ENCODE measurements at regions not wholly inside any gene's neighbourhood (a gene's known extent, or its start where the extent isn't known, plus 50 kb on each side); places are given as distances from the start of the nearest gene placed in this dataset.
"Not testable (repeated sequence)": the region's sequence is repeated elsewhere in the genome, so short reads cannot be mapped to it uniquely, and the experiment has no call there.

DNA sequence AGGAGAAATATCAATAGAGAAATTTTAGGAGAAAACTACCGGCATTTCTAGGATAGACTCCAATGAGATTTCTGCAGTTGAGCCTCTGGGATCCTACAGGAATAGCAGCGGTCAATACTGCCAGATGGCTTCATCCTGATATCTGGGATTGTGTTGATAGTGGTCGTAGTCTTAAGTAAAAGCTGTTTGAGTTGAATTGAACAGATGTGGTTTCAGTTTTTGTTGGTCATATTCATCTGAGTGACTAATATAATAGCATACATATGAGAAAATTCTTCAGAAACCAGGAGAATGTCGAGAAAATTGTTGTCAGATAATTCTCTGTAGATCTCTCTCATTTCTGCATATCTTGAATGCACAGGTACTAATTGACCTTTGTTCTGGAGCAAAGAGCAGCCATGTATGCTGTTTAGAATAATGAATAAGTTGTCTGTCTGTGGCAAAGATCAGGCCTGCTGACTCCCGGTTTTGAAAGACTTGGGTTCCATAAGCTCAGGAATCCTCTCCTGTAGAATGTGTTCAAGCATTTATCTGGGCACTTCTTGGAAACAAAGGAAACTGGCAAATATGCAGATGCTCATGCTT is 288.1 kb downstream of the TMX3 start:
- DNase-seq = no peak

DNA sequence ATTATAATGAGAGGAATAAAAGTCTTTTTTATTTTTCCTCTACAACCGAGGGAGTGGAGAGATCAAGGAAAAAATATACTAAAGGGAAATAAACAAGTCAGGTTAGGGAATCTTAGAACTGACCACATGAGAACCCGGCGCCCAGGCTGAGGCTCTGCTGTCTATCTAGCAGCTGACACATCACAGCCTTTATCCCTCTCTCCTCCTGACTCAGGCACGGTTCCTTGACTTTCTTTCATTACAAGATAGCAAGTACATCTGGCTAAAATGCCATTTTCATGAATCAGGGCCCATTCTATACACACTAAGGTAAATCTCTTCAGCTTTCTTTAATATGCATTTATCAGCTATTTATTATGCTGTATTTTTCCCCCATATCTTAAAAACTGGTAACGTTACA is 296.0 kb downstream of the TMX3 start:
- DNase-seq = no peak

DNA sequence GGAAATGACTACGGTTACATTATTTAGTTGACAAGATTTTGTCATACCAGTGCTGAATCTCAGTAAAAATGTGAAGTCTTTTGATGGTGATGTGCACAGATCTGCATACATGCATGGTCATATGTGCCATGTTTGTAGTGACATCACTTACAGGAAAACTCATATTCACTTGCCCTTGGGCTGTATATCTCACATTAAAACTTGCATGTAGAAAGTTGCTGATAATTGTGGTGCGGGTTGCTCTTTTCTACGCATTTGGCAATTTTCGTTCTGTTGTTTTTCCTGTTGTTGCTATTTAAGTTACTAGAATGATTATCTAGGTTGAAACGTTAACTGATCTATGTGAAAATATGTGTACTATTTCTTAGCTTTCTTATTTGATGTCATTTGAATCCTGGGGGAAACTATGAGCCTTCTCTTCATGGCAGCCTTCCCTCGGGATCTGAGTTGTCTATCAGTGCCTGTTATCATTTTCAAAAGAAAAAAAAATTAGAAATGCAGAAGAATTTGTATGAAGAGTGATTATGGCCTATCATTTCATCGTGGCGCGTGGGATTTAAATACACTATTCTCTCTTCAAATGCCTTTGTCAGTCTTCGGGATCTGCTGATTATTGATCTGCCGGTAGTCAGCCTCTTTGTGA is 296.6 kb downstream of the TMX3 start:
- no peak for DNase-seq

DNA sequence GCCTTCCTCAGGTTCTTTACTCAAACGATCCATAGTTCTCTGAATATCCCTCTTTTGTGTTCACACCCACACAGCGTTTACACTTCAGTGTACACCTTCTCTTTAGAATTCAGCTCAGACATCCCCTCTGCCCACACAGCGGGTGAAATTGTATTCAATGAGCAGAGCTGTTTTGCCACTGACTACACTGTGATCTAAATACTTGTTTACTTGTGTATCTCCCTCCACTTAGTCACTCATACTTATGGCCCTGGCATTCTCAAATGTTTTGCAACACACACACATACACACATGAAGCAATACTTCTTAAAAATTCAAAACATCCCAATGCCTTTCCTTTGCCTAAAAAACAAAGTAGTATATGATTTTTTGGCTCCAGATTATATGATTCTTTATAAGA is 297.1 kb downstream of the TMX3 start:
- no peak for DNase-seq

GRCh38 chr18:68417166-68417799 is 297.6 kb downstream of the TMX3 start:
- DNase-seq = no peak

- DNase-seq = no peak
These were observed 300.5 kb downstream of the TMX3 start for GRCh38 chr18:68414407-68414806.

- no peak for DNase-seq
These were observed 305.3 kb downstream of the TMX3 start for GRCh38 chr18:68409576-68409975.

DNA sequence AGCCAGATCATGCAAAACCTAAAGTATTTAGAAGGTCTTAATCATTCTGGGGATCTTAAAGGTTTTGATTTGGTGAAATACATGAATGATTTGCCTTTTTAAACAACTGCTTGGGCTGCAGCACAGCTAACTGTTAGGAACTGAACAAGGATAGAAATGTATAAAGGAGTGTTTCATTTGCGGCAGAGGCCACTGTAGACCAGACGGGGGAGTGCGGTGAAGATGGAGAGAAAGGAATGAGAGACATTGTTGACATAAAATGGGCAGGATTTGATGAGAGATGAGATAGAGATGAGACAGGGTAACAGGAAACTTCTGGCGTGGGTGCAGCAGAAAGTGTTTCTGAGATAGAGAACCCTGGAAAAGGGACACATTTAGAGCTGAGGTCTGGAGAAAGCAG is 308.1 kb downstream of the TMX3 start:
- no peak for DNase-seq

DNA sequence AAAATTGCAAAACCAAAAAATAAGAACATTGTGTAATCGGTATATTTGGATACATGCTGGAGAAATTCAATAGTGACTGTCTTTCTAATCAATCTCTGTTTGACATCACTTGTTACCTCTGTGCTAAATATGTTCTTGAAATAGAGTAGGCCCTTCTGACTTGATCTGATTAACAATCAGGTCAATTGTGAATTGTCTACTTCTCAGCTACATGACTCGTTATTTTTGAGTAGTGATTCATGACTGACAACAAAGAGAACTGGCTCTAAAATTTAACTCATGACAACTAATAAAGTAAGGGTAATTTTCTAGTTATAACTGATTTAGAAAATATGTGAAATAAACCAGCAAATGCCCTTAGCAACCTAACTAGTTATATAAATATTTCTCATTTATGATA is 312.1 kb downstream of the TMX3 start:
- DNase-seq = no peak

DNA sequence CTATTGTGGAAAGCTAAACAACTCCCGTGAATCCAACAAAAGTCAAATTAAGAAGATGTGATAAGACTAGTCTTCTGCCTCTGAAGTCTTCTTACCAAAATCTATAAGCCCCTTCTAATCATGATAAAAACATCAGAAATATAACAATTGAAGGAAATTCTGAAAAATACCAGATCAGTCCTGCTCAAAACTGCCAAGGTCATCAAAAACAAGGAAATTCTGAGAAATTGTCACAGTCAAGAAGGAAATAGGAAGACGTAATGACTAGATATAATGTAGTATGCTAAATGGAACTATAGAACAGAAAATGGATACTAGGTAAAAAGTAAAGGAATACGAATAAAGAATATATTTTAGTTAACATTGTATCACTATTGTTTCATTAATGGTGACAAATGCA is 314.0 kb downstream of the TMX3 start:
- DNase-seq = no peak

DNA sequence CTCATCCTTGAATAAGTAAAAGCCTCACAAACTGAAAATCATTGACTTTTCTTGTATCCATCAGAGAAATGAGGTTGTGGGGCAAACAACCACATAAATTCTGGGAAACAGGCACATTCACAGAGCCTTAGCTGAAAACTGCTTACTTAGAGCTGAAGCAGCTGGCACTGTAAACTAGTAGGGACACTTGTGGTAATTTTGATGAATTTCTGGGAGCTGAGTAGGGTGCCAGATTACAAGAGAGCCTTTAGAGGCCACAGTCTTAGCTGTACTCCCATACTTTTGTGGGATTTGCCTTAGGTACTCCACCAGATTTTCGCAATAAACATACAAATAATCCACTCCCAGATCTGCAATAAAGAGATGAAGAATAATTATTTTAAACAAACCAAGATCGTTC is 315.2 kb downstream of the TMX3 start:
- DNase-seq = no peak

- DNase-seq = no peak
These were observed 317.5 kb downstream of the TMX3 start for GRCh38 chr18:68397241-68398035.

DNA sequence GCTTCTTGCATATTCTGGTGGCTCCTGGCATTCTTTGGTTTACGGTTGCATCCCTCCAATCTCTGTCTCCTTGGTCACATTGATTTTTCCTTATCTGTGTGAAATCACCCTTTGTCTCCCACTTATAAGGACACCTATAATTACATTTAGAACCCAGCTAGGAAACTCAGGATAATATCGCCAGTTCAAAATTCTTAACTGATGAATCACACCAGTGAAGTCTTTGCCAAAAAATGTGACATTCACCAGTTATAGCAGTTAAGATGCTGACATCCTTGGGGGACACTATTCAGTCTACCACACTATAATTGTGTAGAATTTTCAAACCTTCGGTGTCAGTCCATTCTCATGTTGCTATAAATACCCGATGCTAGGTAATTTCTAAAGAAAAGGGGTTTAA is 320.2 kb downstream of the TMX3 start:
- DNase-seq = no peak

DNA sequence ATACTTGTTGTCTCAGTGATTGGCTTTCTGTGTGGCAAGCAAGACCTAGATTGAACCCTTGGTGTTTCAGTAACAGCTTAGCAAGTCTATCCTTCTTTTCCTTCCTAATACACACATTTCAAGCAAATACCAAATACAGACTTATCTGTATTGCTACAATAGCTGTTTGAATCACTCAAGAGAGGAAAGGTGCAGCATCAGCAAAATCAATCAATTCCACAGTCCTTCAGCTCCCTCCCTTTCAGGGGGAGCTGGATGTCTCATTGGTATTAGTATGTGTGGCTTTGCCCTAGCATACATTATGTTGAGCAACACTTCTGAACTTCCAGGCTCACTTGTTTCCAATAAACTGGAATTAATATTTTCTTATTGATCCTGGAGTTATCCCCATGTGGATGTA is 323.1 kb downstream of the TMX3 start:
- no peak for DNase-seq

GRCh38 chr18:68387246-68387645 is 327.7 kb downstream of the TMX3 start:
- no peak for DNase-seq

GRCh38 chr18:68383979-68384378 is 330.9 kb downstream of the TMX3 start:
- DNase-seq = not testable (repeated sequence)

DNA sequence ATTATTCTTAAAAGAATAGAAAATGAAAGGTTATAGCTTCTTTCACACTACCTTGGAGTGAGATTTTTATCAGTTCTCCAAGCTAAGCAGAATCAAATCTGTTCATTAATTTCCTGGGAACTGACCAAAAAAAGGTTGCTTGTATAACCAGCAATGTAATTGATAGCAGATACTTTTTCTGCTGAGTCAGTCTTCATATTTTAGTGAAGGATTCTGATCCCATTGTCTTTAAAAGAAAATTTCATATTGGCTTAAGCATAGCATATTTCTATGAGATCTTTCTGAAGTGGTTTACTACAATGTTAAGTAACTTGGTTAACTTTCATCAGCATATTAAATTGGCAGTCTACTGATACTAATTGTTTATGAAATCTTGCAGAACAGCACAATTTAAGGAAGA is 338.0 kb downstream of the TMX3 start:
- no peak for DNase-seq

DNA sequence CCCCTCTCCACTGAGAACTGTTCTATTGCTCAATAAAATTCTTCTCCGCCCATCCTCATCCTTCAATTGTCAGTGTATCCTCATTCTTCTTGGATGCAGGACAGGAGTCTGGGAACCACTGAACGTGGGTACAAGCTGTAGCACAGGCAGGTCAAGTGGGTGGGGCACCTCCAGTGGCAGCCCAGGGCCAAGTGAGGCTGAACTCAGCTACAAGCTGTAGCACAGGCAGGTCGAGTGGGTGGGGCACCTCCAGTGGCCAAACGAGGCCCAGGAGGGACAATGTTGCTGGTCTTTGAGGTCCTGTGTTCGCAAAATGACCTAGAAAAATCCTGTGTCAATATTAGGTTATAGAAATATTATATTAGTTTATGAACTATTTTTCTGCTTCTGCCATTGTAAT is 352.0 kb downstream of the TMX3 start:
- DNase-seq = no peak

- no peak for DNase-seq
These were observed 359.3 kb downstream of the TMX3 start for GRCh38 chr18:68355637-68356036.

DNA sequence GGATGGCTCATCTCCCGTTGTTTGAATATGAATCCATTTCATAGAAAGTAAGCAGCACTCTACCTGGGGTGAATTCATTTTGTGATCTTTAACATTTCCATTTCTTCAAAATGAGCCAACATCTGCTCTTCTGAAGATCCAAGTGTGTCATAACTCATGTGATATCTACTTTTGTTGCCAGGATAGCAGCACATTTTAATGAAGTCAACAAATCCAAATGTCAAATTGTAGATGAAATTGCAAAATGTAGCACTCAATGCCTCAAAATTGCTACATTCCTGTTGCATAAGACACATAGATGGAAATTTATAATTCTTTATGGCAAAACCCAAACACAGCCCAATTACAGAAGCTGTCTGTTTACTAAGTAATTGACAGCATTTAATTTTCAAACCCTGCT is 360.7 kb downstream of the TMX3 start:
- DNase-seq = no peak

GRCh38 chr18:68342039-68342659 is 372.8 kb downstream of the TMX3 start:
- DNase-seq = no peak

DNA sequence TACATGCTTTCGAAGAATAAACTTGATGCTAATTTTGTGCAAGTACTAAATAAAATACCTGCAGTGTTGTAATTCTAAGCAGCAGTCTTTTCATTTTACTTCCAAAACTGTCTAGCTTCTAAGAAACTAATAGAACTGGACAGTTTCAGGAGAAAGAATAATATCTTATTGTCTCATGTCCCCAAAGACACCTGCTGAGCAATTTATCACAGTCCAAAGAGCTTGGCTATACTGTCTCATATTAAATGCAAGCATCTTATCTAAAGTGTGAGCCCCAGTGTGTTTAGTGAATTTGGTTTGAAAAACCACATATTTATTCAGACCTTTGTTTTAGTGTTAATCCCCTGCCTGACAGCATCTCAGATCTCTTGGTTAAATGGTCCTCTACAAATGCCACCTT is 374.3 kb downstream of the TMX3 start:
- no peak for DNase-seq

DNA sequence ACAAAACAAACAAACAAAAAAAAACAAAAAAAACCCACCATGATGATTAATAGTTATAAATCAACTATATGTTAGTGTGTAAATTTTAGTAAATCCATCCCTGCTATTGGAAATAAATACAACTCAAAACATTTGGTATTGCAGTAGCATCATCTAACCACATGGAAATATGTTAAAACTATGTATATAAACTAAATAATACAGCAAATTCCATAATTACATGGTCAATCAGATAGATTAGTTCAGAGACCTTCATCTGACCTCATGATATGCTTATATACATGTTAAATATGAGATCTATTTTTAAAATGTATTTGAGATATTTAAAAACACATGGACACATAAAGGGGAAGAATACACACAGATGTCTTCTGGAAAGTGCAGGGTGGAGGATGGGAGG is 384.2 kb downstream of the TMX3 start:
- no peak for DNase-seq

DNA sequence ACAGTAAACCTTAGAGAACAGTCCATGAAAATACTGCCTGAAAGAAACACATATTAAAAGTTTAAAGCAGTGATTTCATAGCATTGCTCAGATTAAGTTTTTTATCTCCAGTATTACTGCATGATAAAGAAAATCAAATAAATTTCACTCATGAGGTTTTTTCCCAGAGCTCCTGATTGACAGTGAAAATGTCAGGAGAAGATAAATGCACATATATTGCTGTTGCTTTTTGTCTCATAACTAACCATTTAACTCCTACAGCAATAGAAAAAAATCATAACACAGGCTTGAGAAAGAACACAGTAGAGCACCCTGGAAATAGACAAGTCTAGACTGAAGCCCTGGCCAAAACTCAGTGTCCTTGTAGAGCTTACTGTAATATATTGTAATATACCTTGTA is 391.0 kb downstream of the TMX3 start:
- DNase-seq = no peak
